ENCODE measurements at regions not wholly inside any gene's neighbourhood (a gene's known extent, or its start where the extent isn't known, plus 50 kb on each side); places are given as distances from the start of the nearest gene placed in this dataset.

DNA sequence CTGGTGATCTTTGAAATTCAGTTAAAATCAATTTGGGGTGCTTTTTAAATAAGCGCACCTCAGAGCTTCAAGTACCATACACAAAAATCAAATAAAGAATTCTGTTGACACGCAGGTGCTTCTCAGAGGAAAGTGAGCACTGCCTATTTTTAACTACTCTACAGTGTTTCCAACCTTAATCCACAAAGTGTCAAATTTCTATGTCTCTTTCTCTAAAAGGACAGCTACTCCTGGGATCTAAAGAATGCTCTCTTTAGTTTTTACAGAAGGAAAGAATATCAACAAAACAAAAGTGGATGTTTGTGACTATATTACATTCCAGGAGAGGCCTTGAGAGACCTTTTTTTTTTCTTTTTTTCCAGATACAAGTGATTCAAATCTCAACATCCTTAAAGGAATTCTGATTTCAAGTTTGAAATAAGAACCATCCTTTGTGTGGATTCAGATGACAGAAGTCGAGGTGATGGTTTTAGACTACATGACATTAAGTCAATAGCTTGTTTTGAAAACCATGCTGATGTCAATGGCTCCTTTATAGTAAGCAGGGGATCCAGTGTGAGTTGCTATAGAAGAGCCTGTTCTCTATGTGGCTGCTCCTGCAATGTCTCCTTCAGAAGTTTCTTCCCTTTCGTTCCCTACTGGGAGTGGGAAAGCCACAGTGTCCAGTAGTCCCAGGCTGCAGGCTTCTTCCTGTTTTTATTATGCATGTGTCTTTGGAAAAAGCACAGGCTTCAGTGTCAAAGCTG lies 67.2 kb upstream of the DEFB112 start:
- no peaks in the 10 kb centered on the region for H3K4me1 ChIP-seq
- intact Hi-C loops (cut with DNase I; ENCODE audit: low total_unique reads) (no loop called here), in situ Hi-C loops (cut with MboI; ENCODE audit: low pct_ligation_motif_present in 1 of 4, low pct_unique_long_range_greater_than_20kb in 1 of 4, low sequenced_read_pairs in 3 of 4) (no loop called here)
- TF ChIP-seq, protein P1, sequence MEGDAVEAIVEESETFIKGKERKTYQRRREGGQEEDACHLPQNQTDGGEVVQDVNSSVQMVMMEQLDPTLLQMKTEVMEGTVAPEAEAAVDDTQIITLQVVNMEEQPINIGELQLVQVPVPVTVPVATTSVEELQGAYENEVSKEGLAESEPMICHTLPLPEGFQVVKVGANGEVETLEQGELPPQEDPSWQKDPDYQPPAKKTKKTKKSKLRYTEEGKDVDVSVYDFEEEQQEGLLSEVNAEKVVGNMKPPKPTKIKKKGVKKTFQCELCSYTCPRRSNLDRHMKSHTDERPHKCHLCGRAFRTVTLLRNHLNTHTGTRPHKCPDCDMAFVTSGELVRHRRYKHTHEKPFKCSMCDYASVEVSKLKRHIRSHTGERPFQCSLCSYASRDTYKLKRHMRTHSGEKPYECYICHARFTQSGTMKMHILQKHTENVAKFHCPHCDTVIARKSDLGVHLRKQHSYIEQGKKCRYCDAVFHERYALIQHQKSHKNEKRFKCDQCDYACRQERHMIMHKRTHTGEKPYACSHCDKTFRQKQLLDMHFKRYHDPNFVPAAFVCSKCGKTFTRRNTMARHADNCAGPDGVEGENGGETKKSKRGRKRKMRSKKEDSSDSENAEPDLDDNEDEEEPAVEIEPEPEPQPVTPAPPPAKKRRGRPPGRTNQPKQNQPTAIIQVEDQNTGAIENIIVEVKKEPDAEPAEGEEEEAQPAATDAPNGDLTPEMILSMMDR (IDR thresholded peaks at IDR 0.05): no peak
- TF ChIP-seq POLR2AphosphoS5 (IDR thresholded peaks at IDR 0.05) (no peak), POLR2A (IDR thresholded peaks at IDR 0.05) (no peak), EP300 (IDR thresholded peaks at IDR 0.05; ENCODE audit: low read depth) (no peak)
- DNase-seq: no peak
- no peak overlapping the region for H3K4me3 ChIP-seq
- no peaks in the 10 kb centered on the region for H3K27me3 ChIP-seq
- WGBS, 2 donors (ENCODE audit: low coverage in 1 of 2): 44 to 67% methylated on average over 4 of the region's 4 CpGs
- H3K9me3 ChIP-seq: no peaks in the 10 kb centered on the region
- H3K27ac ChIP-seq: no peak overlapping the region
- H3K36me3 ChIP-seq: no peaks in the 10 kb centered on the region

DNA sequence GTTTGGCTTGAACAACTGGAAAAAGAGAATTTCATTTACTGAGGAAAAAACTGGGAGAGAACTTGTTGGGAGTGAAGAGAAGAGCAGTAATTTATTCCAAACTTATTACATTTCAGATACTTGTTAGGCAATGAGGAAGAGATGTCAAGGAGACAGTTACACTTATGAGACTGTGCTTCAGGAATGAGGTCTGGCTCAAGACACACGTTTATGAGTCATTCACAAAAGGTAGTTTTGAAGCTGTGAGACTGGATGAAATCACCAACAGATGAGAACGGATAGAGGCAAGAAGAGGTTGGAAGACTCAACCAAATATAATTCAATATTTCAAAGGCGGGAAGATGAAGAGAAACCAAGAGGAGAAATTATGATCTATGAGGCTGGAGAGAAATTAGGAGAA lies 70.6 kb upstream of the DEFB112 start:
- H3K9me3 ChIP-seq: no peaks in the 10 kb centered on the region
- H3K36me3 ChIP-seq: no peaks in the 10 kb centered on the region
- in situ Hi-C loops (cut with MboI; ENCODE audit: low pct_ligation_motif_present in 1 of 4, low pct_unique_long_range_greater_than_20kb in 1 of 4, low sequenced_read_pairs in 3 of 4) (loop anchor here in 1 of 4 donors (5.0 kb wide), 1 partner anchor 487 kb away; no protein-coding TSS in a partner anchor), intact Hi-C loops (cut with DNase I; ENCODE audit: low total_unique reads) (no loop called here)
- no peak for DNase-seq
- H3K27ac ChIP-seq: no peak overlapping the region
- 53 to 66% methylated on average over 3 of the region's 3 CpGs for WGBS, 2 donors (ENCODE audit: low coverage in 1 of 2)
- no peak overlapping the region for H3K4me3 ChIP-seq
- H3K27me3 ChIP-seq: no peaks in the 10 kb centered on the region
- TF ChIP-seq POLR2A (IDR thresholded peaks at IDR 0.05) (no peak), POLR2AphosphoS5 (IDR thresholded peaks at IDR 0.05) (no peak), EP300 (IDR thresholded peaks at IDR 0.05; ENCODE audit: low read depth) (no peak)
- TF ChIP-seq, protein P1 (IDR thresholded peaks at IDR 0.05): no peak
- no peaks in the 10 kb centered on the region for H3K4me1 ChIP-seq

GRCh38 chr6:50123688-50124087 lies 74.0 kb upstream of the DEFB112 start:
- no peak for DNase-seq
- H3K4me3 ChIP-seq: no peak overlapping the region
- H3K4me1 ChIP-seq: no peaks in the 10 kb centered on the region
- no peaks in the 10 kb centered on the region for H3K9me3 ChIP-seq
- in situ Hi-C loops (cut with MboI; ENCODE audit: low pct_ligation_motif_present in 1 of 4, low pct_unique_long_range_greater_than_20kb in 1 of 4, low sequenced_read_pairs in 3 of 4): loop anchor here in 1 of 4 donors (5.0 kb wide), 1 partner anchor 484 kb away; no protein-coding TSS in a partner anchor
- TF ChIP-seq, protein P1 (IDR thresholded peaks at IDR 0.05): no peak
- TF ChIP-seq POLR2A (IDR thresholded peaks at IDR 0.05) (no peak), POLR2AphosphoS5 (IDR thresholded peaks at IDR 0.05) (no peak), EP300 (IDR thresholded peaks at IDR 0.05; ENCODE audit: low read depth) (no peak)
- no peaks in the 10 kb centered on the region for H3K36me3 ChIP-seq
- no peaks in the 10 kb centered on the region for H3K27me3 ChIP-seq
- intact Hi-C loops (cut with DNase I; ENCODE audit: low total_unique reads): no loop called here
- no peak overlapping the region for H3K27ac ChIP-seq

GRCh38 chr6:50124572-50124971 lies 74.8 kb upstream of the DEFB112 start:
- 58 to 65% methylated on average over 2 of the region's 2 CpGs for WGBS, 2 donors (ENCODE audit: low coverage in 1 of 2)
- Histone ChIP-seq H3K36me3 (no peaks in the 10 kb centered on the region), H3K4me1 (no peaks in the 10 kb centered on the region), H3K27ac (no peak overlapping the region), H3K27me3 (no peaks in the 10 kb centered on the region), H3K4me3 (no peak overlapping the region), H3K9me3 (no peaks in the 10 kb centered on the region)
- in situ Hi-C loops (cut with MboI; ENCODE audit: low pct_ligation_motif_present in 1 of 4, low pct_unique_long_range_greater_than_20kb in 1 of 4, low sequenced_read_pairs in 3 of 4): loop anchor here in 1 of 4 donors (5.0 kb wide), 1 partner anchor 483 kb away; no protein-coding TSS in a partner anchor
- no peak for DNase-seq
- TF ChIP-seq, protein P1 (IDR thresholded peaks at IDR 0.05): no peak
- no peak for TF ChIP-seq POLR2AphosphoS5 (IDR thresholded peaks at IDR 0.05)
- TF ChIP-seq EP300 (IDR thresholded peaks at IDR 0.05; ENCODE audit: low read depth): no peak
- no peak for TF ChIP-seq POLR2A (IDR thresholded peaks at IDR 0.05)
- intact Hi-C loops (cut with DNase I; ENCODE audit: low total_unique reads): no loop called here
